HG03432 (cell line): ENCODE measurements at regions not wholly inside any gene's neighbourhood (a gene's known extent, or its start where the extent isn't known, plus 50 kb on each side); places are given as distances from the start of the nearest gene placed in this dataset.

Source experiments
- ATAC-seq: cut with Tn5 transposase; IDR thresholded peaks from one replicate; pipeline ENCODE4 v1.9.1; 2021; ENCODE audit warnings: mild to moderate bottlenecking, moderate library complexity; ENCODE audit not compliant: unreplicated experiment

GRCh38 chr5:60018091-60018490, 124.6 kb upstream of the PDE4D start:
- no peak for ATAC-seq

GRCh38 chr5:60014331-60014730, 120.8 kb upstream of the PDE4D start:
- no peak for ATAC-seq

GRCh38 chr5:60010853-60011252, 117.3 kb upstream of the PDE4D start:
- no peak for ATAC-seq

GRCh38 chr5:60010328-60010727, 116.8 kb upstream of the PDE4D start:
- no peak for ATAC-seq

- ATAC-seq = no peak
Observed at GRCh38 chr5:60007729-60008128, 114.2 kb upstream of the PDE4D start.

- no peak for ATAC-seq
Observed at GRCh38 chr5:59999056-59999455, 105.5 kb upstream of the PDE4D start.

- no peak for ATAC-seq
Observed at GRCh38 chr5:59992206-59992605, 98.7 kb upstream of the PDE4D start.

DNA sequence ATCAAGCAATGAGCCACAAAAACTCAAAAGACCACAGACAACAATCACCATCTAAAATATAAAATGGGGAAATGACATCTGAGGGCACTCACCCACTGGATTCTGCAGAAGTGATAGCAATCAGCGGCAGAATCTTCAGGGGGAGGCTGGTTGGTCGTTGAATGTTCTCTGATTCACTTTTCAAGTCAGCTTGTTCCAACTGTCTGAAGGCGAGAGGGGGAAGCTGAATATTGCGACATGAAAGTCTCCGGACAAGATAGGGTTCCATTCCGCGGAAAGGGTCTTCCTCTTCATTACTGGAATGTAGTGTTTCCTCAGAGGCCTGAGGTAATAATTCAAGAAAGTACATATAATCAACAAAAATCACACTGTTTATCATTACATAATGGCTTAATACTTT, 94.9 kb upstream of the PDE4D start:
- no peak for ATAC-seq

- no peak for ATAC-seq
Observed at GRCh38 chr5:59976342-59976741, 82.8 kb upstream of the PDE4D start.

GRCh38 chr5:59972043-59972442, 78.5 kb upstream of the PDE4D start:
- ATAC-seq = no peak

- ATAC-seq = no peak
Observed at GRCh38 chr5:59959330-59959729, 65.8 kb upstream of the PDE4D start.

DNA sequence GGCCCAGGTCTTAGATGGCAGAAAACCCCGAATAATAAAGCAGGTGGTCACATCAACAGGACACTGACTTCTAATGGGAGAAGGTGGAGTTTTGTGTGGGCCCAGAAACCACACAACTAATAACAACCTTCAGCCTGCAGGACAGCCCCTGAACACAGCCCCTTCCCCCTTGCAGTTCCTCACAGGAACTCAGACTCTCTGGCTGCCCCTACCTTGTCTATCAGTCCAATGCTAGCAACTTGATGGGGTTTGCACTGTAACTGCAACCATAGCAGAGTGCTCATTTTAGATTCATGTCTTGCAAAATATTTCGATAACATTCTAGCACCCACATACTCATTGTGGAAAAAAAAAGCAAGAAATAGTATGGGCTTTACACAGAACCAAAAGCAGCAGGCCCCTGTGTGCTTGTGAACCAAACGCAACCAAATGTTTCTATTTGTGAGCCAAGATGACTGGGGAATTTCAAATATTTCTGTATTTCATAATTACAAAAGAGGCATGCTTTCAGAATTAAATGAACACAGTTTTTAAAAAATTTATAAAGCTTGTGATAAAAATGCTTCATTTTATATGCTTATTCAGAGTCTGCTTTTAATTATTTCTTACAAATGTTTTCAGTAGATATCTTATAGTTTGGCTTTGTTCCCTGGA, 62.7 kb upstream of the PDE4D start:
- ATAC-seq = no peak

GRCh38 chr5:59955241-59955640, 61.7 kb upstream of the PDE4D start:
- no peak for ATAC-seq

DNA sequence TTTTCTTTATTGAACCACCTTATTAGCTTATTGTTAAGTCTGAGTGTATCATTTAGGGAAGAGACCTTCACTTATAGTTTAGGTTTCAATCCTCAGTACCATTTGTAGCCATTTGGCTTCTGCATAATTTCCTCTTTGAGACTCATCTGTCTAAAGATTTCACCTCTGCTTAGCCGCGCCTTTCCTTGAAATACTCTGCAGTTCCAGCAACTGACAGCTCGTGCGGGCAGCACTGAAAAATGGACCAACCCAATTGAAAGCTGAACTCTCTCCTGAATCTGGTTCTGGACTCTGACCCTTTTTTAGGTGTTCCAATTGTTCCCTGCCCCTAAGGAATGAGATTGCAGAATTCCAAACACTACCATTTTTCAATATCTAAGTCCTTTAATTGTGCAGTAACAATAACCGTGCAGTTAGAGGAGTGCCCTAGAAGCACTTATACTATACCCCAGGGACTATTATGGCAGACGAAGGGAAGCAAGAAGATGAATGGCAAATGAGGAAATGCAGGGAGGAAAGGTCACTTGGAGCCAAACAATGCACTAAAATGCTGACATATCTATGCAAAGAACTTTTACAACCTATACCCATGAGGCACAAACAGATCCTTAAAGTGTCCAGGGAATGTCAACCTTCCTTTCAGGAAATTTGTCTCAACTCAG, 50.1 kb upstream of the PDE4D start:
- ATAC-seq = no peak
